Neuronal stem cell (in vitro differentiated cells): ENCODE measurements at regions not wholly inside any gene's neighbourhood (a gene's known extent, or its start where the extent isn't known, plus 50 kb on each side); places are given as distances from the start of the nearest gene placed in this dataset.

Experiments
- DNase-seq: peaks from one replicate; pipeline ENCODE4 v3.0.0-alpha.2; 2013; ENCODE audit warnings: low spot score
- H2AFZ ChIP-seq: one replicate; pipeline ENCODE4 v1.6.1; 2013; ENCODE audit warnings: mild to moderate bottlenecking, low read length, inconsistent platforms
- H2AK5ac ChIP-seq: 2 replicates; pipeline ENCODE4 v1.6.1; 2013; ENCODE audit warnings: low read depth, mild to moderate bottlenecking, inconsistent platforms, low read length, moderate library complexity, mixed read lengths
- H2BK120ac ChIP-seq: 2 replicates; pipeline ENCODE4 v1.6.1; 2013; ENCODE audit warnings: low read depth, mild to moderate bottlenecking, inconsistent platforms, low read length, moderate library complexity, mixed read lengths
- H2BK12ac ChIP-seq: one replicate; pipeline ENCODE4 v1.6.1; 2013; ENCODE audit warnings: low read length, inconsistent platforms
- H2BK15ac ChIP-seq: 2 replicates; pipeline ENCODE4 v1.6.1; 2013; ENCODE audit warnings: mild to moderate bottlenecking, low read length, inconsistent platforms, mixed read lengths
- H2BK5ac ChIP-seq: one replicate; pipeline ENCODE4 v1.6.1; 2013; ENCODE audit warnings: inconsistent platforms, mild to moderate bottlenecking, low read length, moderate library complexity
- H3K14ac ChIP-seq: one replicate; pipeline ENCODE4 v1.6.1; 2013; ENCODE audit warnings: low read length, inconsistent platforms
- H3K18ac ChIP-seq: 2 replicates; pipeline ENCODE4 v1.6.1; 2013; ENCODE audit warnings: low read length, inconsistent platforms
- H3K23ac ChIP-seq: 2 replicates; pipeline ENCODE4 v1.6.1; 2013; ENCODE audit warnings: low read depth, mild to moderate bottlenecking, mixed read lengths, low read length, inconsistent platforms; ENCODE audit not compliant: poor library complexity
- H3K27ac ChIP-seq: replicated peaks from 3 replicates; pipeline ENCODE4 v1.5.1; 2013; ENCODE audit warnings: low read length, inconsistent platforms
- H3K27me3 ChIP-seq, 3 experiments: 2 replicates each; pipeline ENCODE4 v1.6.1; 2013; ENCODE audit warnings: low read length in 3 of 3, mild to moderate bottlenecking in 2 of 3, inconsistent platforms in 1 of 3, low read depth in 1 of 3, mixed read lengths in 1 of 3, moderate library complexity in 1 of 3; ENCODE audit not compliant: control insufficient read depth in 3 of 3, insufficient read depth in 3 of 3
- H3K36me3 ChIP-seq, 2 donors: replicated peaks in 1 of 2; 2 replicates each; pipeline ENCODE4 v1.6.1; 2013; ENCODE audit warnings: low read length in 2 of 2; ENCODE audit not compliant: control insufficient read depth in 2 of 2, insufficient read depth in 2 of 2
- H3K4ac ChIP-seq: 2 replicates; pipeline ENCODE4 v1.6.1; 2013; ENCODE audit warnings: inconsistent platforms, mild to moderate bottlenecking, low read length, moderate library complexity
- H3K4me1 ChIP-seq, 2 donors: 1 replicate in 1 of 2; 2 replicates in 1 of 2; pipeline ENCODE4 v1.6.1; 2013; ENCODE audit warnings: low read length in 2 of 2, low read depth in 1 of 2; ENCODE audit not compliant: control insufficient read depth in 2 of 2, insufficient read depth in 1 of 2
- H3K4me2 ChIP-seq: one replicate; pipeline ENCODE4 v1.6.1; 2013; ENCODE audit warnings: mild to moderate bottlenecking, low read length, inconsistent platforms; ENCODE audit not compliant: insufficient read depth, poor library complexity, severe bottlenecking
- H3K4me3 ChIP-seq, 2 donors: 2 replicates each; pipeline ENCODE4 v1.5.1; 2013; ENCODE audit warnings: low read length in 2 of 2, mild to moderate bottlenecking in 2 of 2, inconsistent platforms in 1 of 2, moderate library complexity in 1 of 2
- H3K79me1 ChIP-seq: one replicate; pipeline ENCODE4 v1.6.1; 2013; ENCODE audit warnings: low read depth, mild to moderate bottlenecking, inconsistent platforms, low read length, moderate library complexity
- H3K9ac ChIP-seq: one replicate; pipeline ENCODE4 v1.6.1; 2013; ENCODE audit warnings: mild to moderate bottlenecking, low read depth, low read length, inconsistent platforms; ENCODE audit not compliant: poor library complexity
- H3K9me3 ChIP-seq, 2 donors: replicated peaks in 1 of 2; 2 replicates each; pipeline versions ENCODE3 to v1.6.1; 2013; ENCODE audit warnings: low read length in 2 of 2, mild to moderate bottlenecking in 2 of 2, inconsistent platforms in 1 of 2, low read depth in 1 of 2, mixed read lengths in 1 of 2, moderate library complexity in 1 of 2; ENCODE audit not compliant: control insufficient read depth in 2 of 2, insufficient read depth in 1 of 2
- H4K8ac ChIP-seq: one replicate; pipeline ENCODE4 v1.6.1; 2013; ENCODE audit warnings: low read depth, mild to moderate bottlenecking, inconsistent platforms, low read length, moderate library complexity
- H4K91ac ChIP-seq: one replicate; pipeline ENCODE4 v1.6.1; 2013; ENCODE audit warnings: low read length, low read depth, mild to moderate bottlenecking, inconsistent platforms; ENCODE audit not compliant: poor library complexity
- WGBS, 2 donors: extraction: QIAGEN DNeasy Blood & Tissue Kit; methylation state at CpG; one replicate each; pipeline ENCODE4 v1.1.7; 2013; ENCODE audit warnings: missing lambda C conversion rate in 2 of 2, mixed read lengths in 1 of 2; ENCODE audit not compliant: insufficient read length in 2 of 2, insufficient replicate concordance in 1 of 2; ENCODE audit errors: extremely low coverage in 2 of 2; 5-methylcytosine and 5-hydroxymethylcytosine counted together

DNA sequence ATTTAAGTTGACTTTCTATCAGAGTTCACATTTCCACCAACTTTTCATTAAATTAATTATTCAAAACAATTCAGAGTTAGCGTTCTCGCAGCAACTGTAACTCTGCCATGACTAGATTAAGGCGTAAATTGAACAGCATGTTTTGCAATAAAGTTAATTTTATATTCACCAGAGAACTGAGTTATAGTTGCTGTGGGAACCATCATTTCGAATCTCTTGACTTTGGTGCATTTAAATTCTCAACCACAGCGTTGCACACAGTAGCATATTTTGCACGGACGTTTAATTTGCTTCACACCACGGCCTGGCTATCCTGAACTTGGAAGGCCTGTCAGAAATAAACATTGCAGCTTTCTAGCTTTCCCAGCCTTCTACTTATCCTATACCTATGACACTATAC is 144.3 kb upstream of the WWC1 start:
- no peak overlapping the region for H4K91ac ChIP-seq
- H3K27ac ChIP-seq, result no peak overlapping the region
- H3K9ac ChIP-seq, result no peak overlapping the region
- H3K27me3 ChIP-seq, result no peaks in the 10 kb centered on the region
- no peak overlapping the region for H2BK15ac ChIP-seq
- DNase-seq, result no peak
- H3K79me1 ChIP-seq, result no peaks in the 10 kb centered on the region
- no peak overlapping the region for H3K4ac ChIP-seq
- no peak overlapping the region for H2BK5ac ChIP-seq
- H2AK5ac ChIP-seq, result no peak overlapping the region
- peaks cover 9 to 10% of the 10 kb centered on the region in 2 donors for H3K4me1 ChIP-seq
- no peak overlapping the region for H4K8ac ChIP-seq
- H3K14ac ChIP-seq, result no peak overlapping the region
- no peak overlapping the region for H2AFZ ChIP-seq
- H3K4me3 ChIP-seq, result no peak overlapping the region
- no peaks in the 10 kb centered on the region for H3K36me3 ChIP-seq
- H3K23ac ChIP-seq, result no peak overlapping the region
- no peak overlapping the region for H2BK12ac ChIP-seq
- WGBS, 2 donors, result no CpG with 5 or more reads among the region's 8 CpGs
- no peak overlapping the region for H3K18ac ChIP-seq
- no peaks in the 10 kb centered on the region for H3K9me3 ChIP-seq
- no peak overlapping the region for H2BK120ac ChIP-seq
- no peak overlapping the region for H3K4me2 ChIP-seq

DNA sequence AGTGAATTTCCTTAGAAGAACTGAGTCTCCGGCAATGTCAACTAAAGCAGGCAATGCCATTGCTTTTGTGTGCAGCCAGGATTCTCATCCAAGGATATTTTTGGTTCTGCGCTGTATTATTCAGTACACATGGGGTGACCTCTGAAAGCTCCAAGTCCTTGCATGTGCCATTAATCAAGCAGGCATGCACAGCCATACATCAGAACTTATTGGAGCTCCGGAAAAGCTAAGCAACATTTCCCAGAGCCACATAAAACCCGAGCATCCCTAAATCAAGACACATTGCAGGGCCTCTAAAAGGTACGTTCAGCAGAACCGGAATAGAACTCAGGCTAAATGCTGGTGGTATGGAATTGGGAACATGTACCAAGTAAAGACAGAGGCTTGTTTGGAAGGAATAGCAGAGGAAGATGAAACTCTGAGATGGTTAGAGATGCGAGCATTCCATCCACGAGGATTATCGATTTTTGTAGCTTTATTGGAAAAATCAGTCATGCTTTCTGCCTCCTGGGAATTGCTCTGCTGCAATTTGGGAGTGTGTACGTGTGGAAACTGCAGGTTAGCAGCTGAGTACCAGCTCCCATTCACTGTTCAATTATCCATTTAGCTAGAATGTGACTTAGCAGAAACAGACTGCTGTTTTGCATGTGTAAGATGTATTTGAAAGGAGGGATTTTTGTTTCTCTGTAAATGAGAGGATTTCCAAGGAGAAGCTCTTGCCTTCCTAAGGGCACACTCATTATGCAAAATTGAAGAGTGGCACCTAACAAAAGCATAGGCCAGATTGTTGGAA is 143.7 kb upstream of the WWC1 start:
- Histone ChIP-seq H4K91ac (no peak overlapping the region), H3K18ac (peak overlapping the region; percentile 11), H3K27ac (no peak overlapping the region), H2BK12ac (no peak overlapping the region), H2AK5ac (no peak overlapping the region), H3K36me3 (no peaks in the 10 kb centered on the region), H3K4me3 (no peak overlapping the region), H3K4me2 (no peak overlapping the region), H3K14ac (no peak overlapping the region), H2AFZ (peak overlapping the region; percentile 8), H3K9me3 (no peaks in the 10 kb centered on the region), H4K8ac (no peak overlapping the region), H3K79me1 (no peaks in the 10 kb centered on the region), H3K27me3 (no peaks in the 10 kb centered on the region), H3K9ac (no peak overlapping the region), H3K4ac (no peak overlapping the region), H2BK15ac (no peak overlapping the region), H2BK5ac (no peak overlapping the region), H3K23ac (no peak overlapping the region), H3K4me1 (peaks cover 9 to 10% of the 10 kb centered on the region in 2 donors), H2BK120ac (no peak overlapping the region)
- WGBS, 2 donors, result no CpG with 5 or more reads among the region's 10 CpGs
- no peak for DNase-seq

DNA sequence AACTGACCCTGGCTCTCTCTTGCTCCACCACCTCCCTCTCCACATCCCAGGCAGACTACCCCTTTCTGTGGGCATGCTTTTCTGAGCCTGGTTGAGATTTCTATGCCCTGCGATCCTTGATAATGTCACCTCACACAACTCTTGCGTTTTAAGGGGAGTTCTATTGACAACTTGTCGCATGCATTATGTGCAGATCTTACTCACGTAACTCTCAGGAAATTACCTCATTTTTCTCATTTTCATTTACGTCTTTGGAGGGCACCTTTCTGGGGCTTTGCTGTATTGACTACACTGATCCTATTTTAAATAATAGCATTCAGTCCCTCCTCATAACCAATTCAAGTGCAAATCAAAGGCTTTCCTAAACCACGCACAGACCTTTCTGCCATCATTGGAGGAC is 140.4 kb upstream of the WWC1 start:
- H3K27me3 ChIP-seq, result no peaks in the 10 kb centered on the region
- H3K4me1 ChIP-seq, result peaks cover 13 to 15% of the 10 kb centered on the region in 2 donors
- no peak for DNase-seq
- no peaks in the 10 kb centered on the region for H3K9me3 ChIP-seq
- no peak overlapping the region for H2AFZ ChIP-seq
- no peak overlapping the region for H4K8ac ChIP-seq
- H3K27ac ChIP-seq, result no peak overlapping the region
- H3K4me3 ChIP-seq, result no peak overlapping the region
- no peak overlapping the region for H3K18ac ChIP-seq
- no peak overlapping the region for H2BK12ac ChIP-seq
- no peaks in the 10 kb centered on the region for H3K36me3 ChIP-seq
- H3K14ac ChIP-seq, result no peak overlapping the region
- WGBS, 2 donors, result no CpG with 5 or more reads among the region's 6 CpGs
- H4K91ac ChIP-seq, result no peak overlapping the region
- H2BK15ac ChIP-seq, result no peak overlapping the region
- H2AK5ac ChIP-seq, result no peak overlapping the region
- no peak overlapping the region for H3K23ac ChIP-seq
- no peak overlapping the region for H3K4ac ChIP-seq
- H3K4me2 ChIP-seq, result no peak overlapping the region
- no peak overlapping the region for H3K9ac ChIP-seq
- no peak overlapping the region for H2BK120ac ChIP-seq
- H2BK5ac ChIP-seq, result no peak overlapping the region
- H3K79me1 ChIP-seq, result no peaks in the 10 kb centered on the region

DNA sequence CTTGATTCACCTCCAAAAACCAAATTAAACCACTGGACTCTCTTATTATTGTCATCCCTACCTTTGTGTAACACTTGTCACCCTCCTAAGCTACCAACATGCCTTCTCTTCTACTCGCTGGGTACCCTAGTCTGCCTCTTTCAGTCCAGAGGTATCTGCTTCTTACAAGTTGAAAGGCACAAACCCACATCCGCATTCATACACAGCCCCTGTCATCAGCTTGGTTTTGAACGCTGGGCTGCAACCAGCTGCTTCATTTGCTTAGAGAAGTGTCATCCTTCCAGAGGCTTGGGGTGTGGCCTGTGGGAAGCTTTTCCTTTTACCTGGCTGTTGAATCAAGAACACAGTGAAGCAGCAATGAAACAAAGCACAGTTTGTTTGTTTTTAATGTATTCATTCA is 138.8 kb upstream of the WWC1 start:
- no peak overlapping the region for H3K4me3 ChIP-seq
- no peak overlapping the region for H4K91ac ChIP-seq
- H3K9ac ChIP-seq, result no peak overlapping the region
- H3K9me3 ChIP-seq, result no peaks in the 10 kb centered on the region
- H3K4ac ChIP-seq, result no peak overlapping the region
- H3K36me3 ChIP-seq, result no peaks in the 10 kb centered on the region
- H3K23ac ChIP-seq, result no peak overlapping the region
- no peak overlapping the region for H3K18ac ChIP-seq
- H4K8ac ChIP-seq, result no peak overlapping the region
- no peak overlapping the region for H2BK12ac ChIP-seq
- no peak overlapping the region for H2BK120ac ChIP-seq
- H3K14ac ChIP-seq, result no peak overlapping the region
- H3K4me2 ChIP-seq, result no peak overlapping the region
- whole genome bisulfite sequencing, 2 donors, result no CpG with 5 or more reads among the region's 3 CpGs
- no peak overlapping the region for H2BK5ac ChIP-seq
- H2AK5ac ChIP-seq, result no peak overlapping the region
- H2AFZ ChIP-seq, result no peak overlapping the region
- H3K27ac ChIP-seq, result no peak overlapping the region
- peaks cover 11 to 13% of the 10 kb centered on the region in 2 donors for H3K4me1 ChIP-seq
- no peak overlapping the region for H2BK15ac ChIP-seq
- no peaks in the 10 kb centered on the region for H3K79me1 ChIP-seq
- DNase-seq, result no peak
- H3K27me3 ChIP-seq, result no peaks in the 10 kb centered on the region
